ENCODE measurements at regions not wholly inside any gene's neighbourhood (a gene's known extent, or its start where the extent isn't known, plus 50 kb on each side); places are given as distances from the start of the nearest gene placed in this dataset.

DNA sequence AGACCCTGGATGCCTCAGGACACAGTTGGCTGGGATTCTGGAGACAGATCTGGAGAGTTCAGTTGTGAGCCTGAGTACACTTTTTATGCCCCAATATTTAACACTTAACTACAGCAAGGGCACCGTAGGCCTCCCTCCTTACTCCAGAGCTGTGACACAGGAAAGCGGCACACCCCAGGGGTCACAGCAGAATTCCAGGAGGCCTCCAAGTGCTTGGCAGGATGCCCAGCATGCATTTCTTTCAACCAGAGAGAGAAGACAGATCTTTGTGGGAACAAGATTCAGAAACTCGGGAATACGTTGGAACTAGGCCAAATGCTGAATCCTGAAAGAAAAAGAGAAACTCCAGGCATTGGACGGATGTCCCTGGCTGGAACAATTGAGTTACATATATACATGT is 199.2 kb upstream of the NT5C1B start:
- no peaks in the 10 kb centered on the region for H3K9me3 ChIP-seq (ENCODE audit: control insufficient read depth, insufficient read depth, low read length)
- DNase-seq (ENCODE audit: low read depth, low spot score) = no peak
- TF ChIP-seq, protein P1, sequence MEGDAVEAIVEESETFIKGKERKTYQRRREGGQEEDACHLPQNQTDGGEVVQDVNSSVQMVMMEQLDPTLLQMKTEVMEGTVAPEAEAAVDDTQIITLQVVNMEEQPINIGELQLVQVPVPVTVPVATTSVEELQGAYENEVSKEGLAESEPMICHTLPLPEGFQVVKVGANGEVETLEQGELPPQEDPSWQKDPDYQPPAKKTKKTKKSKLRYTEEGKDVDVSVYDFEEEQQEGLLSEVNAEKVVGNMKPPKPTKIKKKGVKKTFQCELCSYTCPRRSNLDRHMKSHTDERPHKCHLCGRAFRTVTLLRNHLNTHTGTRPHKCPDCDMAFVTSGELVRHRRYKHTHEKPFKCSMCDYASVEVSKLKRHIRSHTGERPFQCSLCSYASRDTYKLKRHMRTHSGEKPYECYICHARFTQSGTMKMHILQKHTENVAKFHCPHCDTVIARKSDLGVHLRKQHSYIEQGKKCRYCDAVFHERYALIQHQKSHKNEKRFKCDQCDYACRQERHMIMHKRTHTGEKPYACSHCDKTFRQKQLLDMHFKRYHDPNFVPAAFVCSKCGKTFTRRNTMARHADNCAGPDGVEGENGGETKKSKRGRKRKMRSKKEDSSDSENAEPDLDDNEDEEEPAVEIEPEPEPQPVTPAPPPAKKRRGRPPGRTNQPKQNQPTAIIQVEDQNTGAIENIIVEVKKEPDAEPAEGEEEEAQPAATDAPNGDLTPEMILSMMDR (IDR thresholded peaks at IDR 0.05; ENCODE audit: low read depth, low read length) = no peak
- H3K27me3 ChIP-seq (ENCODE audit: control insufficient read depth, insufficient read depth, low read length) = no peaks in the 10 kb centered on the region
- ChIA-PET CTCF (no interaction called here), POLR2A (no interaction called here)
- H3K4me3 ChIP-seq (ENCODE audit: low read depth, low read length) = no peak overlapping the region
- H3K27ac ChIP-seq (ENCODE audit: low read depth, low read length) = no peak overlapping the region

DNA sequence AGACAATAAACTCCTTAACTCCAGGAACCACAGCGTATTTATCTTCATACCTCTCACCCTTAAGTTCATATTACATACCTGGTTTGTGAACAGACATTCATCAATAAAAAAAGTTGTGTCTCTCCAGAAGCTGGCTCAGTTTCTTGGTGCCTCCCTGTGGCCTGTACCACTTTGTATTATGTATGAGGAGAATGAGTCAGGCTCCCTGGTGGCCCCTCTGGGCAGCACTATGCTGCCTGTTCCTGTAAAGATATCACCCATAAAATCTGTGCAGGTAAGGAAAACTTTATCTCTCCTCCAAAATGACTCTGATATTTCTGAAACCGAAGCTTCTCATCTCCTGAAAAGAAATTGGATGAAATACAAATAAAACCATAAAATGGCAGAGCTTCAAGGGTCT is 198.4 kb upstream of the NT5C1B start:
- POLR2A ChIA-PET = no interaction called here
- no peaks in the 10 kb centered on the region for H3K9me3 ChIP-seq (ENCODE audit: control insufficient read depth, insufficient read depth, low read length)
- H3K4me3 ChIP-seq (ENCODE audit: low read depth, low read length) = no peak overlapping the region
- H3K27me3 ChIP-seq (ENCODE audit: control insufficient read depth, insufficient read depth, low read length) = no peaks in the 10 kb centered on the region
- CTCF ChIA-PET = no interaction called here
- TF ChIP-seq, protein P1 (IDR thresholded peaks at IDR 0.05; ENCODE audit: low read depth, low read length) = no peak
- H3K27ac ChIP-seq (ENCODE audit: low read depth, low read length) = no peak overlapping the region
- no peak for DNase-seq (ENCODE audit: low read depth, low spot score)

DNA sequence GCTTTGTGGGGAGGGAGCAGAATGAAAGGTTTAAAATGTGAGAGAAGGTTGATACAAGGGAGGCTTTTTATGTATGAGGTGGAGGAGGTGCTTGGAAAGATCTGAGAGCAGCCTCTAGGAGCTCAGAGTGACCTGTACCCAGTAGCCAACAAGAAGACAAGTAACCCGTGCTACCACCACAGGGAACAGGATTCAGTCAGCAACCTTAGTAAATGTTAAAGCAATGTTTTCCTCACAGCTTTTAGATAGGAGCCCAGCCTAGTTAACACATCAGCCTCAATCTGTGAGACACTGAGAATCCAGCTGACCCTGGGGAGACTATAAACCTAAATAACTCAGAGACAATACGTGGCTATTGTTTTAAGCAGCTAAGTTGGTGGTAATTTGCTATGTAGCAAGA is 194.9 kb upstream of the NT5C1B start:
- POLR2A ChIA-PET = no interaction called here

DNA sequence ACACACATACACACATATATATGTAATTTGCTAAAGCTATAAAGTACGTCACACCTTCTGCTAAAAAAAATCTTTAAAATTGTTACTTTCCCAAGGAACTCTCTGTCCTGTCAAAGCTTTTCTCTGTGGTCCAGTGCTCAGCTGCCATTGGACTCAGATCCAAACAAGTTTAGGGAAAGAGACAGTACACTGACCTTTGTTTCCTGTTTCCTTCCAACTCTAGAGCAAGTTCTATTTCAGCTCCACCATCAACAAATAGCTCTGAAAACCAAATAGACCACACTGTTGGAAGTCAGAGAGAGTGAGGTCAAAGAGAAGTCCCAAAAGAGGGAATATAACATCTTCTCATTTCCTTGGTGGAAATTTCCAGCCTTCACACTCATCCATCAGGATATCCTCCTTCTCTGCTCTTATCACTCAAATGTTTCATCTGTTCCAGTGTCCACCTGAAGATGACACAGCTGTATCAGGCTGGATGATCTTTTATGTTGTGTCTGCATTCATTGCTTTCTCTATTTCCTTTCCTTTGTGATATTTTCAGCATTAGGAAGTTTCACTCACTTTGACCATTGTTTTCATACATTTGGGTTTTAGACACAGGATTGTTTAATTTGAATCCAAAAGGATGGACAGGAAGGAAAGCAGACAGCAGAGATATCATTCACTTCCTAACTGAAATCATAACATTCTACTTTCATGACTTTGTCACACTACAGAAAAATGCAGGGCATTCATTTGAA is 192.3 kb upstream of the NT5C1B start:
- Histone ChIP-seq H3K4me3 (ENCODE audit: low read depth, low read length) (no peak overlapping the region), H3K9me3 (ENCODE audit: control insufficient read depth, insufficient read depth, low read length) (no peaks in the 10 kb centered on the region), H3K27me3 (ENCODE audit: control insufficient read depth, insufficient read depth, low read length) (no peaks in the 10 kb centered on the region), H3K27ac (ENCODE audit: low read depth, low read length) (no peak overlapping the region)
- TF ChIP-seq, protein P1 (IDR thresholded peaks at IDR 0.05; ENCODE audit: low read depth, low read length) = no peak
- POLR2A ChIA-PET = no interaction called here
- CTCF ChIA-PET = no interaction called here
- DNase-seq (ENCODE audit: low read depth, low spot score) = no peak

More for the DNA sequence above, 194.9 kb upstream of the NT5C1B start:
- no peak for DNase-seq (ENCODE audit: low read depth, low spot score)
- TF ChIP-seq, protein P1 (IDR thresholded peaks at IDR 0.05; ENCODE audit: low read depth, low read length) = no peak
- no peak overlapping the region for H3K27ac ChIP-seq (ENCODE audit: low read depth, low read length)
- CTCF ChIA-PET = no interaction called here
- H3K27me3 ChIP-seq (ENCODE audit: control insufficient read depth, insufficient read depth, low read length) = no peaks in the 10 kb centered on the region
- no peaks in the 10 kb centered on the region for H3K9me3 ChIP-seq (ENCODE audit: control insufficient read depth, insufficient read depth, low read length)
- no peak overlapping the region for H3K4me3 ChIP-seq (ENCODE audit: low read depth, low read length)

DNA sequence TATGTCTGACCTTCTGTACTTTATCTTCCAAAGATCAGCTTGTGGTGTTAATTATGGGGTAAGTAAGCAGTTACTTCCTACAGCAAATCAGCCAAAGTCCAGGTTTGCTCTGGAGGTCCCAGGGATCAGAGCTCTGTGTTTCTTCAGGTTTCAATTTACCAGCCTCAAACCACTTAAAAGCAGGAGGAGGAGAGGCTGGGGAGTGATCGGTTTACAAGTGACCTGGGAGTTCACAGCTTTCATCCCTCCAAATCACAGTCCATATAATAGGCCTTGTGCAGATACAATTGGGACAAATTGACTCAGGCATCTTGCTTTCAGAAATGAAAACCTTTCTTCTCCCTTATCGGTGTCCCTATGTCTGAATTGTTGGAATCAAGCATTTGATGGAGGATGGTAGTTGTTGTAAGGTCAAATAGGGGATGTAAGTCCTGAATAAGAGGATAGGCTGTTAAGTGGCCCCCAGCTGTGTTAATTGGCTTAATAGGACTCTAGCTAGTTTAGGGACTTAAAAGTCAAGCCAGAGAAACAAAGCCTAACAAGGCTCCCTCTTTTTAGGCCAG is 188.0 kb upstream of the NT5C1B start:
- Histone ChIP-seq H3K27ac (ENCODE audit: low read depth, low read length) (no peak overlapping the region), H3K27me3 (ENCODE audit: control insufficient read depth, insufficient read depth, low read length) (no peaks in the 10 kb centered on the region), H3K4me3 (ENCODE audit: low read depth, low read length) (no peak overlapping the region), H3K9me3 (ENCODE audit: control insufficient read depth, insufficient read depth, low read length) (no peaks in the 10 kb centered on the region)
- TF ChIP-seq, protein P1 (IDR thresholded peaks at IDR 0.05; ENCODE audit: low read depth, low read length) = no peak
- no peak for DNase-seq (ENCODE audit: low read depth, low spot score)
- ChIA-PET POLR2A (no interaction called here), CTCF (interaction anchor here (1.5 kb wide), 1 partner anchor 27 kb away, joined by 4 read pairs; no protein-coding TSS in a partner anchor)
